ENCODE measurements at regions not wholly inside any gene's neighbourhood (a gene's known extent, or its start where the extent isn't known, plus 50 kb on each side); places are given as distances from the start of the nearest gene placed in this dataset.

DNA sequence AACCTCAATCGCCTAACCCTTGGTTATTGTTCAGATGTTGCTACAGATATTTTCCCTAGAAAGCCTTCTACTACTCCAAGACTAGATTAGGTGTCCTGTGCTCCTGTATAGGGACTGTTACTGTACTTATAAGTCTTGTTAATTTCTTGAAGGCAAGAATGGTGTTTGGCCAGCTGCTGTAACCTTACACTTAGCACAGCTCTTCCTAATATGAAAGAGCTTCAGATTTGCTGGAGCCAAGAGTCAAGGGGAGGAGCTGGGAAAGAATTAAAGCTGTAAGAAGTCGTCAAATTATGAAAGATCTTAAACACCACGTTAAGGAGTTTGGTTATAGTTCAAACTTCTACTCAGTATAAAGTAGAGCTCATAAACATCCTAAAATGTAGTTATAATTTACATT, 245.9 kb upstream of the TLL1 start:
- TF ChIP-seq, protein P1, sequence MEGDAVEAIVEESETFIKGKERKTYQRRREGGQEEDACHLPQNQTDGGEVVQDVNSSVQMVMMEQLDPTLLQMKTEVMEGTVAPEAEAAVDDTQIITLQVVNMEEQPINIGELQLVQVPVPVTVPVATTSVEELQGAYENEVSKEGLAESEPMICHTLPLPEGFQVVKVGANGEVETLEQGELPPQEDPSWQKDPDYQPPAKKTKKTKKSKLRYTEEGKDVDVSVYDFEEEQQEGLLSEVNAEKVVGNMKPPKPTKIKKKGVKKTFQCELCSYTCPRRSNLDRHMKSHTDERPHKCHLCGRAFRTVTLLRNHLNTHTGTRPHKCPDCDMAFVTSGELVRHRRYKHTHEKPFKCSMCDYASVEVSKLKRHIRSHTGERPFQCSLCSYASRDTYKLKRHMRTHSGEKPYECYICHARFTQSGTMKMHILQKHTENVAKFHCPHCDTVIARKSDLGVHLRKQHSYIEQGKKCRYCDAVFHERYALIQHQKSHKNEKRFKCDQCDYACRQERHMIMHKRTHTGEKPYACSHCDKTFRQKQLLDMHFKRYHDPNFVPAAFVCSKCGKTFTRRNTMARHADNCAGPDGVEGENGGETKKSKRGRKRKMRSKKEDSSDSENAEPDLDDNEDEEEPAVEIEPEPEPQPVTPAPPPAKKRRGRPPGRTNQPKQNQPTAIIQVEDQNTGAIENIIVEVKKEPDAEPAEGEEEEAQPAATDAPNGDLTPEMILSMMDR (conservative IDR thresholded peaks at IDR 0.05; ENCODE audit: low read depth, low read length): no peak
- TF ChIP-seq EZH2 (IDR thresholded peaks at IDR 0.05; ENCODE audit: borderline replicate concordance, low read depth, low read length, poor library complexity, severe bottlenecking): no peak

Data from A673 (cell line).